Lower leg skin (tissue), 4 donors: ENCODE measurements at regions not wholly inside any gene's neighbourhood (a gene's known extent, or its start where the extent isn't known, plus 50 kb on each side); places are given as distances from the start of the nearest gene placed in this dataset.

ENCODE experiments used
- DNase-seq, 2 donors: peaks; one replicate each; pipeline ENCODE4 v3.0.0-alpha.2; 2019; ENCODE audit warnings: low spot score in 2 of 2
- H3K4me3 ChIP-seq: fragments of 200-600 bp; sonication (generic); 2 replicates; pipeline ENCODE4 v1.5.1; 2017; ENCODE audit warnings: mild to moderate bottlenecking, low read depth; ENCODE audit not compliant: poor library complexity, severe bottlenecking
- POLR2A ChIP-seq, 2 donors: fragments of 450-650 bp; IDR thresholded peaks; one replicate each; pipeline ENCODE4 v1.6.1; 2016 to 2017; ENCODE audit warnings: antibody characterized with exemption in 2 of 2, mild to moderate bottlenecking in 1 of 2, moderate library complexity in 1 of 2
- WGBS, 2 donors: methylation state at CpG; one replicate each; pipeline ENCODE4 v1.1.5; 2018; 5-methylcytosine and 5-hydroxymethylcytosine counted together
- intact Hi-C: fragments of 100-400 bp; cut with DNase I; formaldehyde crosslinking; loops from one replicate; pipeline ENCODE4 v1.15.0; 2023; ENCODE audit warnings: low total_unique reads
- TF ChIP-seq, protein P1 (sequence below), 3 donors: fragments of 450-650 bp; IDR thresholded peaks; one replicate each; pipeline ENCODE4 v1.5.1; 2016; ENCODE audit warnings: antibody characterized with exemption in 3 of 3, mild to moderate bottlenecking in 3 of 3, moderate library complexity in 2 of 3

DNA sequence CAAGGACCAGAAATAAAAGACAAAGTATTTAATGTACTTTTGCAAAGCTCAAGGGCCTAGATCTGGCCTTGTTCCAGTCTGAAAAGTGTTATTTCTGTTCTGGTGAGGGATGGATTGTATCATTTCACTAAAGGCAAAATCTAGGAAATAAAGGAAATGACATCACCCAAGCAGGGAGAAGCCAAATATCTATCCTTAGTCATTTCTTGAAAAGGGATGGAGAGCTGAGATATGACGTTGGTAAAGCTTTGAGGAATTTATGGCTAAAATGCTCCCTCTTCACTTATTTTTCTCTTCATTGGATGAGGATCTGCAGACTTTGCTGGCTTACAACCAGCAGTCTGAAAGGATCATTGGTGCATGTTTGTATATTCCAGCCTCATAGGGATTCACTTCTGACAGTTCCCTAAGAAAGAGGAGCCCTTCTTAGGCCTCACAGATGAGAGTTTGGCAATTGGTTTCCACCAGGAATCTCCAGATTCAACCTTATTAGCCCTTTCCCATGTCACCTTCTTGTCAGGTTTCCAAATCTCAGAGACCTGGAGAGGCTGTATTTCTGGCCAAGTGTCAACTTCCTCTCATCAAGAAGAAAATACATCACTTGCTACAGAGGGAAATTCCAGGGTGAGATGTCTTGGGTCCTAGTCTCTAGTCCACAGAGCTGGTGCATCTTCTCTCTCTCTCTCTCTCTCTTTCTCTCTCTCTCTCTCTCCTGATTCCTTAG is 93.7 kb upstream of the BOC start:
- intact Hi-C loops: no loop called here
- WGBS, 2 donors: 33 to 72% methylated on average over 1 of the region's 1 CpG
- no peak for DNase-seq
- no peak for TF ChIP-seq POLR2A (IDR thresholded peaks at IDR 0.05)
- TF ChIP-seq, protein P1, sequence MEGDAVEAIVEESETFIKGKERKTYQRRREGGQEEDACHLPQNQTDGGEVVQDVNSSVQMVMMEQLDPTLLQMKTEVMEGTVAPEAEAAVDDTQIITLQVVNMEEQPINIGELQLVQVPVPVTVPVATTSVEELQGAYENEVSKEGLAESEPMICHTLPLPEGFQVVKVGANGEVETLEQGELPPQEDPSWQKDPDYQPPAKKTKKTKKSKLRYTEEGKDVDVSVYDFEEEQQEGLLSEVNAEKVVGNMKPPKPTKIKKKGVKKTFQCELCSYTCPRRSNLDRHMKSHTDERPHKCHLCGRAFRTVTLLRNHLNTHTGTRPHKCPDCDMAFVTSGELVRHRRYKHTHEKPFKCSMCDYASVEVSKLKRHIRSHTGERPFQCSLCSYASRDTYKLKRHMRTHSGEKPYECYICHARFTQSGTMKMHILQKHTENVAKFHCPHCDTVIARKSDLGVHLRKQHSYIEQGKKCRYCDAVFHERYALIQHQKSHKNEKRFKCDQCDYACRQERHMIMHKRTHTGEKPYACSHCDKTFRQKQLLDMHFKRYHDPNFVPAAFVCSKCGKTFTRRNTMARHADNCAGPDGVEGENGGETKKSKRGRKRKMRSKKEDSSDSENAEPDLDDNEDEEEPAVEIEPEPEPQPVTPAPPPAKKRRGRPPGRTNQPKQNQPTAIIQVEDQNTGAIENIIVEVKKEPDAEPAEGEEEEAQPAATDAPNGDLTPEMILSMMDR (IDR thresholded peaks at IDR 0.05): no peak
- H3K4me3 ChIP-seq: no peak overlapping the region

DNA sequence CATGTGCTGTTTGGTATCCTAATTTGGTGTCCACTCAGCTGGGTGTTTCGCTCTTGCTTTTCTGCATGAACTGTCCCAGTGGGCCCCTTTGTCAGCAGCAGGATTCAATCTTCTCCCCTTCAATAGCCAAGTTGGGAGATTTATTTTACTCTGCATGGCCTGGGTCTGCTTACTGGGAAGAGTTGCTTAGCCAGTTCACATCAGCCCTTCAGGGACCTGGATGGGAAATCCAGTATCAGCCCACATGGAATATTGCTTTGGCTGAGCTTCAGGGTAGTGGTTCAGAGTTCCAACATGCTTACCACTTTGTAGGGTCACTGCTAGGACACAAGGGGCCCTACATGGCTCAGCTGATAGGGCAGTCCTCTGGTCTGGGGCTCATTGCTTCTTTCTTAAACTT is 93.0 kb upstream of the BOC start:
- WGBS, 2 donors: 95 to 100% methylated on average over 1 of the region's 1 CpG
- no peak overlapping the region for H3K4me3 ChIP-seq
- no peak for DNase-seq
- intact Hi-C loops: no loop called here
- TF ChIP-seq, protein P1 (IDR thresholded peaks at IDR 0.05): no peak
- no peak for TF ChIP-seq POLR2A (IDR thresholded peaks at IDR 0.05)

- WGBS, 2 donors: 91% methylated on average over 13 of the region's 13 CpGs
- intact Hi-C loops: no loop called here
- no peak for DNase-seq
- no peak overlapping the region for H3K4me3 ChIP-seq
- no peak for TF ChIP-seq POLR2A (IDR thresholded peaks at IDR 0.05)
- TF ChIP-seq, protein P1 (IDR thresholded peaks at IDR 0.05): no peak
These were observed 87.0 kb upstream of the BOC start for GRCh38 chr3:113124256-113124830.

- WGBS, 2 donors: 81 to 92% methylated on average over 4 of the region's 4 CpGs
- TF ChIP-seq, protein P1 (IDR thresholded peaks at IDR 0.05): no peak
- no peak for TF ChIP-seq POLR2A (IDR thresholded peaks at IDR 0.05)
- no peak overlapping the region for H3K4me3 ChIP-seq
- no peak for DNase-seq
- intact Hi-C loops: no loop called here
These were observed 85.4 kb upstream of the BOC start for GRCh38 chr3:113125951-113126350.

DNA sequence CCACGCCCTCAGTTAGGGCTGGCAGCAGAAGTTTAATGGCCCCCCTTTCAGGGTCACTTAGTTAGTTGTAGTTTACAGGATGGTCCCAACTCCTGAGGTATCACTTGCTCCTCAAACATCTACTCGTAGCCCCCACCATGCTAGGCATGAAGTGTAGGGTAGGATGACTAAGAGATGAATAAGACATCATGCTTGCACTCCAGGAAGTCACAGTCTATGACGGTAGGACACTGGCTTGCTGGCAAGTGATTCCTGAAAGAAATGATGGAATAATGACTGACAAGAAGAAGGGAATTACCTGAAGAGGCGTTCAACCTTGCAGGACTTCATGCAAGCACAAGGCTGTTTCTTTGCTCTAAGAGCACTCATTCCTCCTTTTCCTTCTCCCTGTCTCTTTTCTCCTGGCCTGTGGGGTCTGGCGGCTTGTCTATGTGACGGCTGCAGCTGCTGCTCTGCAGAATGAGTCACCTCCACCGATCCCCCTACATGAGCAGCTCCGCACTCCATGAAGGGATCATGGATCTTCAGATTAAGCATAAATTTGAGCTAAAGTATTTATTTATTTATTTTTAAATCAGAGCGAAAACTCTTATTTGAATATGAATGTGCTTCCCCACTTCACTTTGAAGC is 82.9 kb upstream of the BOC start:
- DNase-seq: no peak
- 80 to 86% methylated on average over 9 of the region's 9 CpGs for WGBS, 2 donors
- intact Hi-C loops: no loop called here
- H3K4me3 ChIP-seq: no peak overlapping the region
- TF ChIP-seq, protein P1 (IDR thresholded peaks at IDR 0.05): no peak
- no peak for TF ChIP-seq POLR2A (IDR thresholded peaks at IDR 0.05)
